GM10248 (cell line): ENCODE measurements at regions not wholly inside any gene's neighbourhood (a gene's known extent, or its start where the extent isn't known, plus 50 kb on each side); places are given as distances from the start of the nearest gene placed in this dataset.

Experiments used
- CTCF ChIA-PET: fragments of 300-600 bp; sonication (Branson Sonifier 250); formaldehyde crosslinking; extraction: SDS; loops from one replicate; lab custom pipeline; 2021; ENCODE audit warnings: antibody characterized with exemption; lab: Yijun Ruan, JAX
- POLR2A ChIA-PET: fragments of 350-650 bp; sonication (Branson Sonifier 250); formaldehyde crosslinking; extraction: SDS; loops from one replicate; lab custom pipeline; 2020; ENCODE audit warnings: antibody characterized with exemption; lab: Yijun Ruan, JAX
- DNase-seq: peaks from one replicate; pipeline ENCODE4 v3.0.0; 2012; ENCODE audit errors: extremely low spot score
- CTCF ChIP-seq: IDR thresholded peaks from 2 replicates; pipeline ENCODE4 v1.5.1; 2012; ENCODE audit warnings: mild to moderate bottlenecking, low read depth; ENCODE audit errors: extremely low read depth, missing control alignments, control extremely low read depth

- ChIA-PET POLR2A (no interaction called here), CTCF (no interaction called here)
- no peak for TF ChIP-seq CTCF
- no peak for DNase-seq
Observed at GRCh38 chr4:52410971-52411370, 248.1 kb downstream of the USP46 start.

GRCh38 chr4:52420330-52420729, 238.8 kb downstream of the USP46 start:
- TF ChIP-seq CTCF: no peak
- no peak for DNase-seq
- CTCF ChIA-PET: no interaction called here
- POLR2A ChIA-PET: no interaction called here

- CTCF ChIA-PET: no interaction called here
- POLR2A ChIA-PET: no interaction called here
- DNase-seq: no peak
- no peak for TF ChIP-seq CTCF
Observed at GRCh38 chr4:52421811-52422213, 237.3 kb downstream of the USP46 start.

GRCh38 chr4:52423967-52424366, 235.1 kb downstream of the USP46 start:
- ChIA-PET CTCF (no interaction called here), POLR2A (no interaction called here)
- TF ChIP-seq CTCF: no peak
- no peak for DNase-seq

GRCh38 chr4:52425751-52426326, 233.3 kb downstream of the USP46 start:
- TF ChIP-seq CTCF: no peak
- ChIA-PET POLR2A (no interaction called here), CTCF (interaction anchor here (1.2 kb wide), 1 partner anchor 12 kb away, joined by 3 read pairs; no protein-coding TSS in a partner anchor)
- no peak for DNase-seq

- CTCF ChIA-PET: no interaction called here
- POLR2A ChIA-PET: no interaction called here
Observed at GRCh38 chr4:52431410-52431809, 227.7 kb downstream of the USP46 start.

More at GRCh38 chr4:52431410-52431809, 227.7 kb downstream of the USP46 start:
- no peak for TF ChIP-seq CTCF
- DNase-seq: no peak
